ENCODE measurements at regions not wholly inside any gene's neighbourhood (a gene's known extent, or its start where the extent isn't known, plus 50 kb on each side); places are given as distances from the start of the nearest gene placed in this dataset.

DNA sequence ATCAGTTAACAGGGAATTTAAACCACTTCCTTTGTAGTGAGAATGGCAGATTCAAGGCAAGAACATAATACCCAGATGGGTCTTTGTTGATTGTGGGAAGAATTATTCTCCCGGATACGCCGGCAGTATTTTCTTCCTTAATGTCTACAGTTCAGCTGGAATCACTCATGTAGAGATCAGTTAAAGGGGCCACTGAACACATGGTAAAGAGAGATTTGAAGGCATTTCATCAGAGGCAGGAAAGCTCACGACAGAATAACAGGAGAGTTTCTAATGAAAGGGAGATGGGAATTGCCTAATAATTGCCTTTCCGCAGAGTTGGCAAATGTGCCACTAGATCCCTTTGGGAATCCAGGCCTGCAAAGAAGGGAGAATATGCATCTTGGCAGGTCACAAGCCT lies 327.7 kb upstream of the ZNF804A start:
- TF ChIP-seq SIN3A (IDR thresholded peaks at IDR 0.05; ENCODE audit: borderline replicate concordance, low read depth, low read length): no peak
- TF ChIP-seq, protein P1, sequence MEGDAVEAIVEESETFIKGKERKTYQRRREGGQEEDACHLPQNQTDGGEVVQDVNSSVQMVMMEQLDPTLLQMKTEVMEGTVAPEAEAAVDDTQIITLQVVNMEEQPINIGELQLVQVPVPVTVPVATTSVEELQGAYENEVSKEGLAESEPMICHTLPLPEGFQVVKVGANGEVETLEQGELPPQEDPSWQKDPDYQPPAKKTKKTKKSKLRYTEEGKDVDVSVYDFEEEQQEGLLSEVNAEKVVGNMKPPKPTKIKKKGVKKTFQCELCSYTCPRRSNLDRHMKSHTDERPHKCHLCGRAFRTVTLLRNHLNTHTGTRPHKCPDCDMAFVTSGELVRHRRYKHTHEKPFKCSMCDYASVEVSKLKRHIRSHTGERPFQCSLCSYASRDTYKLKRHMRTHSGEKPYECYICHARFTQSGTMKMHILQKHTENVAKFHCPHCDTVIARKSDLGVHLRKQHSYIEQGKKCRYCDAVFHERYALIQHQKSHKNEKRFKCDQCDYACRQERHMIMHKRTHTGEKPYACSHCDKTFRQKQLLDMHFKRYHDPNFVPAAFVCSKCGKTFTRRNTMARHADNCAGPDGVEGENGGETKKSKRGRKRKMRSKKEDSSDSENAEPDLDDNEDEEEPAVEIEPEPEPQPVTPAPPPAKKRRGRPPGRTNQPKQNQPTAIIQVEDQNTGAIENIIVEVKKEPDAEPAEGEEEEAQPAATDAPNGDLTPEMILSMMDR (IDR thresholded peaks at IDR 0.05): no peak
- no peak for TF ChIP-seq MXI1 (IDR thresholded peaks at IDR 0.05; ENCODE audit: low read depth, low read length)
- no peak for TF ChIP-seq EP300 (IDR thresholded peaks at IDR 0.05; ENCODE audit: borderline replicate concordance in 1 of 2, low read depth in 1 of 2, low read length in 1 of 2)
- TF ChIP-seq ZBTB33 (IDR thresholded peaks at IDR 0.05; ENCODE audit: borderline replicate concordance, low read depth): no peak
- no peak for TF ChIP-seq POLR2AphosphoS5 (IDR thresholded peaks at IDR 0.05; ENCODE audit: low read depth, low read length)
- TF ChIP-seq NRF1 (IDR thresholded peaks at IDR 0.05; ENCODE audit: low read depth, low read length): no peak
- TF ChIP-seq EZH2phosphoT487 (IDR thresholded peaks at IDR 0.05; ENCODE audit: borderline replicate concordance, low read depth): no peak
- TF ChIP-seq RFX5 (IDR thresholded peaks at IDR 0.05; ENCODE audit: low read length): no peak
- no peak for TF ChIP-seq NFIC (IDR thresholded peaks at IDR 0.05; ENCODE audit: borderline replicate concordance)
- TF ChIP-seq, protein P2, sequence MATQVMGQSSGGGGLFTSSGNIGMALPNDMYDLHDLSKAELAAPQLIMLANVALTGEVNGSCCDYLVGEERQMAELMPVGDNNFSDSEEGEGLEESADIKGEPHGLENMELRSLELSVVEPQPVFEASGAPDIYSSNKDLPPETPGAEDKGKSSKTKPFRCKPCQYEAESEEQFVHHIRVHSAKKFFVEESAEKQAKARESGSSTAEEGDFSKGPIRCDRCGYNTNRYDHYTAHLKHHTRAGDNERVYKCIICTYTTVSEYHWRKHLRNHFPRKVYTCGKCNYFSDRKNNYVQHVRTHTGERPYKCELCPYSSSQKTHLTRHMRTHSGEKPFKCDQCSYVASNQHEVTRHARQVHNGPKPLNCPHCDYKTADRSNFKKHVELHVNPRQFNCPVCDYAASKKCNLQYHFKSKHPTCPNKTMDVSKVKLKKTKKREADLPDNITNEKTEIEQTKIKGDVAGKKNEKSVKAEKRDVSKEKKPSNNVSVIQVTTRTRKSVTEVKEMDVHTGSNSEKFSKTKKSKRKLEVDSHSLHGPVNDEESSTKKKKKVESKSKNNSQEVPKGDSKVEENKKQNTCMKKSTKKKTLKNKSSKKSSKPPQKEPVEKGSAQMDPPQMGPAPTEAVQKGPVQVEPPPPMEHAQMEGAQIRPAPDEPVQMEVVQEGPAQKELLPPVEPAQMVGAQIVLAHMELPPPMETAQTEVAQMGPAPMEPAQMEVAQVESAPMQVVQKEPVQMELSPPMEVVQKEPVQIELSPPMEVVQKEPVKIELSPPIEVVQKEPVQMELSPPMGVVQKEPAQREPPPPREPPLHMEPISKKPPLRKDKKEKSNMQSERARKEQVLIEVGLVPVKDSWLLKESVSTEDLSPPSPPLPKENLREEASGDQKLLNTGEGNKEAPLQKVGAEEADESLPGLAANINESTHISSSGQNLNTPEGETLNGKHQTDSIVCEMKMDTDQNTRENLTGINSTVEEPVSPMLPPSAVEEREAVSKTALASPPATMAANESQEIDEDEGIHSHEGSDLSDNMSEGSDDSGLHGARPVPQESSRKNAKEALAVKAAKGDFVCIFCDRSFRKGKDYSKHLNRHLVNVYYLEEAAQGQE (IDR thresholded peaks at IDR 0.05; ENCODE audit: low read depth, low read length): no peak
- no peak for TF ChIP-seq GABPA (IDR thresholded peaks at IDR 0.05; ENCODE audit: low read depth)

Measured in SK-N-SH (cell line).